HCT116 (cell line): ENCODE measurements at regions not wholly inside any gene's neighbourhood (a gene's known extent, or its start where the extent isn't known, plus 50 kb on each side); places are given as distances from the start of the nearest gene placed in this dataset.

Experiments
- ATAC-seq: fragments of 200-7000 bp; cut with Tn5 transposase; 2 replicates; pipeline ENCODE4 v1.9.1; 2020; ENCODE audit warnings: mild to moderate bottlenecking, moderate library complexity
- BruUV-seq: library from RNA; stranded (reverse); fragments of 400-500 nt; replicated peaks from 2 replicates; lab custom pipeline; 2021; lab: Mats Ljungman, UMichigan
- CTCF ChIA-PET: fragments of 300-600 bp; sonication (Branson Sonifier 250); formaldehyde crosslinking; loops from one replicate; lab custom pipeline; 2021; ENCODE audit warnings: antibody characterized with exemption; lab: Charles Lee
- POLR2A ChIA-PET: fragments of 300-600, 350-600 bp; sonication (Branson Sonifier 250); formaldehyde crosslinking; loops from one replicate; lab custom pipeline; 2021; ENCODE audit warnings: antibody characterized with exemption; lab: Charles Lee
- RAD21 ChIA-PET, 2 experiments: fragments of 300-600 bp; sonication (Branson Sonifier 250); formaldehyde crosslinking; loops; one replicate each; lab custom pipeline; 2023; ENCODE audit warnings: low total read pairs in 2 of 2; ENCODE audit not compliant: uncharacterized antibody in 2 of 2, unreplicated experiment in 2 of 2, low non-redundant PET in 1 of 2; lab: Charles Lee
- DNase-seq: peaks from one replicate; pipeline ENCODE4 v3.0.0-alpha.2; 2010; ENCODE audit warnings: low read depth, low spot score
- H2AFZ ChIP-seq: fragments of 200-600 bp; shearing (Covaris generic), sonication (generic); 2 replicates; pipeline ENCODE4 v1.6.1; 2017; ENCODE audit warnings: low read depth, mixed run types, mixed read lengths, antibody characterized with exemption, low read length; ENCODE audit not compliant: poor library complexity, severe bottlenecking
- H3K27ac ChIP-seq: 2 replicates; pipeline ENCODE4 v1.5.1; 2012; ENCODE audit warnings: low read depth, low read length
- H3K27me3 ChIP-seq: fragments of 200-600 bp; sonication (generic); 2 replicates; pipeline ENCODE4 v1.6.1; 2016; ENCODE audit warnings: mixed run types, low read length, mixed read lengths; ENCODE audit not compliant: insufficient read depth
- H3K36me3 ChIP-seq, 2 experiments: fragments of 200-500 bp in 1 of 2; fragments of 200-600 bp in 1 of 2; sonication (Bioruptor generic) in 1 of 2; sonication (generic) in 1 of 2; 2 replicates each; pipeline versions ENCODE4 v1.5.1 to v1.6.1; 2014 to 2016; ENCODE audit warnings: low read length in 2 of 2, inconsistent platforms in 1 of 2, mixed read lengths in 1 of 2, mixed run types in 1 of 2; ENCODE audit not compliant: insufficient read depth in 2 of 2, control insufficient read depth in 1 of 2
- H3K4me1 ChIP-seq, 2 experiments: fragments of 200-600 bp in 1 of 2; sonication (generic) in 1 of 2; 2 replicates each; pipeline versions ENCODE4 v1.5.1 to v1.6.1; 2012 to 2017; ENCODE audit warnings: low read length in 2 of 2, inconsistent platforms in 1 of 2, mild to moderate bottlenecking in 1 of 2, mixed read lengths in 1 of 2, mixed run types in 1 of 2, moderate library complexity in 1 of 2; ENCODE audit not compliant: insufficient read depth in 2 of 2, control insufficient read depth in 1 of 2
- H3K4me2 ChIP-seq: fragments of 200-600 bp; sonication (generic); 2 replicates; pipeline ENCODE4 v1.6.1; 2017; ENCODE audit warnings: mixed run types, low read length, mixed read lengths
- H3K4me3 ChIP-seq, 2 experiments: fragments of 200-600 bp in 1 of 2; sonication (generic) in 1 of 2; replicated peaks in 1 of 2; 2 replicates each; pipeline ENCODE4 v1.5.1; 2011 to 2016; ENCODE audit warnings: low read length in 2 of 2, control low read depth in 1 of 2, low read depth in 1 of 2, mild to moderate bottlenecking in 1 of 2, mixed read lengths in 1 of 2, mixed run types in 1 of 2
- H3K79me2 ChIP-seq: fragments of 200-600 bp; sonication (generic); 2 replicates; pipeline ENCODE4 v1.6.1; 2017; ENCODE audit warnings: mild to moderate bottlenecking, mixed run types, low read length, moderate library complexity, mixed read lengths; ENCODE audit not compliant: insufficient read depth
- H3K9ac ChIP-seq: fragments of 200-600 bp; sonication (generic); 2 replicates; pipeline ENCODE4 v1.6.1; 2016; ENCODE audit warnings: low read length, mixed read lengths
- H3K9me2 ChIP-seq: fragments of 200-600 bp; sonication (generic), shearing (Covaris generic); 2 replicates; pipeline ENCODE4 v1.6.1; 2017; ENCODE audit warnings: mixed run types, mild to moderate bottlenecking, moderate library complexity; ENCODE audit not compliant: insufficient read depth
- H3K9me3 ChIP-seq, 2 experiments: fragments of 200-500 bp in 1 of 2; fragments of 200-600 bp in 1 of 2; sonication (Bioruptor generic) in 1 of 2; sonication (generic) in 1 of 2; 2 replicates each; pipeline ENCODE4 v1.6.1; 2014 to 2017; ENCODE audit warnings: low read length in 2 of 2, mixed read lengths in 2 of 2, inconsistent platforms in 1 of 2, low read depth in 1 of 2, mild to moderate bottlenecking in 1 of 2, mixed run types in 1 of 2, moderate library complexity in 1 of 2; ENCODE audit not compliant: control insufficient read depth in 1 of 2, insufficient read depth in 1 of 2
- H4K20me1 ChIP-seq: fragments of 200-600 bp; sonication (generic), shearing (Covaris generic); 2 replicates; pipeline ENCODE4 v1.6.1; 2017; ENCODE audit warnings: mixed run types, mild to moderate bottlenecking, moderate library complexity; ENCODE audit not compliant: insufficient read depth
- CBX3 ChIP-seq: IDR thresholded peaks from 2 replicates; pipeline ENCODE4 v1.6.1; 2012; ENCODE audit warnings: low read depth
- CTCF ChIP-seq, 3 experiments: fragments of 200-600 bp in 1 of 3; sonication (generic) in 1 of 3; IDR thresholded peaks in 2 of 3; conservative IDR thresholded peaks in 1 of 3; 2 replicates each; pipeline ENCODE4 v1.5.1; 2012 to 2017; ENCODE audit warnings: low read depth in 2 of 3, low read length in 2 of 3, antibody characterized with exemption in 1 of 3, borderline replicate concordance in 1 of 3, control low read depth in 1 of 3, mild to moderate bottlenecking in 1 of 3, mixed read lengths in 1 of 3, mixed run types in 1 of 3, moderate library complexity in 1 of 3; ENCODE audit not compliant: insufficient read depth in 1 of 3
- EGR1 ChIP-seq: IDR thresholded peaks from 2 replicates; pipeline ENCODE4 v1.6.1; 2012; ENCODE audit warnings: low read depth
- ELF1 ChIP-seq: IDR thresholded peaks from 2 replicates; pipeline ENCODE4 v1.6.1; 2012; ENCODE audit warnings: low read depth, borderline replicate concordance
- EZH2 ChIP-seq: fragments of 200-600 bp; sonication (generic); IDR thresholded peaks from 2 replicates; pipeline ENCODE4 v1.6.1; 2017; ENCODE audit warnings: antibody characterized with exemption, mixed run types
- EZH2phosphoT487 ChIP-seq: fragments of 200-600 bp; IDR thresholded peaks from 2 replicates; pipeline ENCODE4 v1.6.1; 2018; ENCODE audit warnings: antibody characterized with exemption, borderline replicate concordance
- FOSL1 ChIP-seq: IDR thresholded peaks from 2 replicates; pipeline ENCODE4 v1.6.1; 2012; ENCODE audit warnings: low read depth
- JUND ChIP-seq: IDR thresholded peaks from 2 replicates; pipeline ENCODE4 v1.6.1; 2012
- MAX ChIP-seq: IDR thresholded peaks from 2 replicates; pipeline ENCODE4 v1.6.1; 2012
- POLR2A ChIP-seq: IDR thresholded peaks from 2 replicates; pipeline ENCODE4 v1.7.0; 2011; ENCODE audit warnings: borderline replicate concordance; ENCODE audit not compliant: insufficient read depth, insufficient read length; ENCODE audit errors: extremely low read depth
- POLR2AphosphoS5 ChIP-seq: IDR thresholded peaks from 2 replicates; pipeline ENCODE4 v1.6.1; 2011; ENCODE audit warnings: mild to moderate bottlenecking, low read depth, low read length, moderate library complexity
- SIN3A ChIP-seq: IDR thresholded peaks from 2 replicates; pipeline ENCODE4 v1.6.1; 2012; ENCODE audit warnings: low read depth
- SP1 ChIP-seq: IDR thresholded peaks from 2 replicates; pipeline ENCODE4 v1.6.1; 2012; ENCODE audit warnings: low read depth
- SRF ChIP-seq: IDR thresholded peaks from 2 replicates; pipeline ENCODE4 v1.6.1; 2012; ENCODE audit warnings: low read depth
- TCF7L2 ChIP-seq: IDR thresholded peaks from 2 replicates; pipeline ENCODE4 v1.7.0; 2011; ENCODE audit warnings: borderline replicate concordance, inconsistent platforms; ENCODE audit not compliant: insufficient read depth, insufficient read length; ENCODE audit errors: extremely low read depth
- YY1 ChIP-seq: IDR thresholded peaks from 2 replicates; pipeline ENCODE4 v1.6.1; 2011; ENCODE audit warnings: low read length, low read depth, moderate library complexity, mild to moderate bottlenecking; ENCODE audit not compliant: insufficient replicate concordance; ENCODE audit errors: extremely low read depth
- ZBTB33 ChIP-seq: IDR thresholded peaks from 2 replicates; pipeline ENCODE4 v1.6.1; 2011; ENCODE audit warnings: mild to moderate bottlenecking, low read length, moderate library complexity; ENCODE audit not compliant: insufficient replicate concordance; ENCODE audit errors: extremely low read depth
- ZFX ChIP-seq: fragments of 450-650 bp; IDR thresholded peaks from 2 replicates; pipeline ENCODE4 v1.6.1; 2017
- ZNF274 ChIP-seq: fragments of 200-500 bp; sonication (Bioruptor generic); IDR thresholded peaks from 2 replicates; pipeline ENCODE4 v1.6.1; 2014; ENCODE audit warnings: mild to moderate bottlenecking, low read depth, low read length, inconsistent platforms
- intact Hi-C: fragments of 100-400 bp; cut with micrococcal nuclease; formaldehyde crosslinking; loops from 2 replicates; pipeline ENCODE4 v1.10.0; 2022

GRCh38 chr20:53834749-53835148 is 235.6 kb downstream of the BCAS1 start:
- ChIA-PET CTCF (no interaction called here), POLR2A (no interaction called here), RAD21 (no interaction called here)
- no peaks in the 10 kb centered on the region for H3K36me3 ChIP-seq
- BruUV-seq = no TSS peak
- H3K4me1 ChIP-seq = peaks cover 26 to 47% of the 10 kb centered on the region in 2 experiments
- no peak overlapping the region; the same call in 1 of the 2 replicates for H3K27ac ChIP-seq
- H4K20me1 ChIP-seq = no peaks in the 10 kb centered on the region
- H3K27me3 ChIP-seq = no peaks in the 10 kb centered on the region
- no peak for DNase-seq
- no peak overlapping the region for H3K4me3 ChIP-seq
- no peaks in the 10 kb centered on the region for H3K9me2 ChIP-seq
- H3K79me2 ChIP-seq = no peaks in the 10 kb centered on the region
- no peak overlapping the region; the same call in 1 of the 2 replicates for H3K4me2 ChIP-seq
- no peak for TF ChIP-seq ZNF274
- TF ChIP-seq SP1 = no peak
- TF ChIP-seq ELF1 = no peak
- TF ChIP-seq EGR1 = no peak
- no peak for TF ChIP-seq POLR2A
- no peak for TF ChIP-seq TCF7L2
- no peak for TF ChIP-seq JUND
- no peak for TF ChIP-seq ZFX
- TF ChIP-seq SIN3A = no peak
- TF ChIP-seq YY1 = no peak
- no peak for TF ChIP-seq POLR2AphosphoS5
- TF ChIP-seq MAX = no peak
- TF ChIP-seq FOSL1 = no peak
- TF ChIP-seq EZH2phosphoT487 = no peak
- TF ChIP-seq ZBTB33 = no peak
- TF ChIP-seq SRF = no peak
- no peak for TF ChIP-seq CTCF (IDR thresholded peaks at IDR 0.05 in 2 of 3, conservative IDR thresholded peaks at IDR 0.05 in 1 of 3; ENCODE audit: borderline replicate concordance in 1 of 3, insufficient read depth in 1 of 3, low read depth in 2 of 3, low read length in 2 of 3)
- TF ChIP-seq CBX3 = no peak
- TF ChIP-seq EZH2 = no peak
- intact Hi-C loops = no loop called here
- H3K9ac ChIP-seq = no peak overlapping the region
- H3K9me3 ChIP-seq = no peaks in the 10 kb centered on the region
- no peak overlapping the region for H2AFZ ChIP-seq
- ATAC-seq = no peak
